Tibial nerve (tissue), 3 donors: ENCODE measurements at regions not wholly inside any gene's neighbourhood (a gene's known extent, or its start where the extent isn't known, plus 50 kb on each side); places are given as distances from the start of the nearest gene placed in this dataset.

Source experiments
- CTCF ChIP-seq, 5 experiments: fragments of 200-600 bp in 3 of 5; fragments of 450-650 bp in 2 of 5; sonication (generic) in 3 of 5; IDR thresholded peaks; one replicate each; pipeline ENCODE4 v1.5.1; 2016 to 2019; ENCODE audit warnings: antibody characterized with exemption in 5 of 5, mild to moderate bottlenecking in 3 of 5, moderate library complexity in 2 of 5
- POLR2A ChIP-seq, 2 donors: fragments of 450-650 bp; IDR thresholded peaks; one replicate each; pipeline ENCODE4 v1.6.1; 2017; ENCODE audit warnings: antibody characterized with exemption in 2 of 2, mild to moderate bottlenecking in 2 of 2, moderate library complexity in 2 of 2

- no peak for TF ChIP-seq CTCF (IDR thresholded peaks at IDR 0.05)
- TF ChIP-seq POLR2A (IDR thresholded peaks at IDR 0.05) = no peak
Measured at GRCh38 chr5:167582283-167582682, 709.2 kb upstream of the WWC1 start.
